HG02642 (cell line): ENCODE measurements at regions not wholly inside any gene's neighbourhood (a gene's known extent, or its start where the extent isn't known, plus 50 kb on each side); places are given as distances from the start of the nearest gene placed in this dataset.

ENCODE experiments used
- ATAC-seq: cut with Tn5 transposase; IDR thresholded peaks from one replicate; pipeline ENCODE4 v1.9.1; 2021; ENCODE audit warnings: mild to moderate bottlenecking; ENCODE audit not compliant: unreplicated experiment, poor library complexity

DNA sequence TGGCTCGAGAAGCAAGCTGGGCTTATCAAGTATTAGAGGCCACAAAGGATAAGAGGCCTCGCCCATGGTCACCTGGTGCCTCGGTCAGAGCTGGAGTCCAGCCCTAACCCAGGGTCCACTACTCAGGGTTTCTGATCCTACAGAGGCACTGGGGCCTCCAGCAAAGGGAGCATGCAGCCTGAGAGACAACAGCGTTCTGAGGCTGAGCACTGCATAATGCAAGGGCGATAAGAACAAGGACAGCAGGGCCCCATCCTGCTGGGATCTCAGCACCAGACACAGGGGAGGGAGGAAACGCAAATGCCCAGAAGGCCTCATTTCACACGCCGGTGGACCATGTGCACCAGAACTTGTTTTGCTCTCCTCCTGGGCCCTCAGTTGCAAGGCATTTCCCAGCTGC is 63.0 kb downstream of the C5orf15 start:
- no peak for ATAC-seq

DNA sequence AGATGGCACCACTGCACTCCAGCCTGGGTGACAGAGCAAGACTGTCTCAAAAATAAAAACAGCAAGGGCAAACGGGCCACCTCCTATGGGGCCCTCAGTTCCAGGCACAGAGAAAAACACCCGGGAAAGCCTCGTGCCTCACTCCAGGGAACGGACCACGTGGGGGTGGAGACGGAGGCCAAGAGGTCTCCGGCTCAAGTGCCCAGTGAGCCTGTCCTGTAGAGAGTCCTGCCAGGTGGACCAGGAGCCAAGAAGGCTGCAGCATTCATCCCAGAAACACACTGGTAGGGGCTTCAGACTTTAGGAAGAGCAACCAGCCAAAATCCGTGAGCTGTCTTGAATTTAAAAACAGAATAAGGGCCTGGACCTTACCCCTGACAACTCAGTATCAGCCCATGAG is 63.8 kb downstream of the C5orf15 start:
- ATAC-seq, result no peak

DNA sequence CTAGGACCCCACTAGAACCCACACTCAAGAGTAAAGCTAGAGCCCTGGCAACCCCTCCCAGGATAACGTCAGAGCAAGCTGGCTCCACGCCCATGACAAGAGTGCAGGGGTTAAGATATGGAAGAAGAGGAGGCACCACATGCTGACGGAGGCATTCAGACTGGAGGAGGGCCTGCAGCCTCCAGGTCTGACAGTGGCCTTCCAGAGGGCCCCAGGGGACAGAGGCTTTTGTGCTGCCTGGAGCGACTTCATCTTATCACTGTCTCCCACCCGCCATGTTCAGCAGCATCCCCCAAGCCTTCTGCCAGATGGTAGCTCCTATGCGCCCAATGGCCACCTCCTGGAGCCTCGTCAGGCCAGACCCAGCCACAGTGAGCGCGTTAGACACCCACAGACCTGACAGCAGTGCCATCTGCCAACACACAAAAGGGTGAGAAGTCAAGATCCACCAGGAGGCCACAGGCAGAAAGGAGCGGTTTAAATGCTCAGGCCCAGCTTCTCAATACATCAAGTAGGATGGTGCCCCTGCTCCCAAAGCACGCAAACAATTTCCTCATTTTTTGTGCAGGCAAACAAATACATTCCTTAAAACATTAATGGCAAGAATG is 65.8 kb downstream of the C5orf15 start:
- no peak for ATAC-seq

DNA sequence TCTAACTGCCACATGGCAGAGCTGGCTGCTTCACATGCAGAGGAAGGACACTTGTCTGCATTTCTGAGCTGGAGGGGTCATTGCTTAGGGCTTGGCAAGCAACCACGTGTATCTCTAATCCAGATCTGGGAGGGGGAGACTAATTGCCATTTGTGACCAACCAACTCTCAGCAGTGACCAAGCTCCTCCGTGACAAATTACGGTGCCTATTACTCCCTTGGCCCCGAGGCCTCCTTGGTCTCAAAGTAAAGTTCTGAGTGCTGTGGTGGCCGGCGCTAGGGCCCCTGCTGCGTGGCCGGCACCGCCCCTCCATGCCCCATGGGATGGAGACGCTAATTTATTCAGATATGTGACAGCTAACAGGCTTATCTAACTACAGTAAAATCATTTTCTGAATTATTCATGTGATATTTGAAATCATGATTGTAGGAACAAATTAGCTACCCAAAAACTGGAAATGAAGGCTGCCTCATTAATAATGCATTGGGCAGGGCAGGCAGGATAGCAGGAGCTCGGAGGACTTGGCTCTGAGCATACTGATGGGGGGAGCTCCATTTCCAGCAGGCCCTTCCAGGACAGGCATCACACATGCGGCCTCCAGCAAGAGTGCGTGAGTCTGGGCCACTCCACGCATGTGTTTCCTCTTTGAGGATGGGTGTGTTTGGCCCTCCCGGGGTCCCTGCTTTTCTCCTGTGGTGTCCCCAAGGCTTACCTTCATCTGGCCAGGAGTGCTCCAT is 67.7 kb downstream of the C5orf15 start:
- no peak for ATAC-seq

DNA sequence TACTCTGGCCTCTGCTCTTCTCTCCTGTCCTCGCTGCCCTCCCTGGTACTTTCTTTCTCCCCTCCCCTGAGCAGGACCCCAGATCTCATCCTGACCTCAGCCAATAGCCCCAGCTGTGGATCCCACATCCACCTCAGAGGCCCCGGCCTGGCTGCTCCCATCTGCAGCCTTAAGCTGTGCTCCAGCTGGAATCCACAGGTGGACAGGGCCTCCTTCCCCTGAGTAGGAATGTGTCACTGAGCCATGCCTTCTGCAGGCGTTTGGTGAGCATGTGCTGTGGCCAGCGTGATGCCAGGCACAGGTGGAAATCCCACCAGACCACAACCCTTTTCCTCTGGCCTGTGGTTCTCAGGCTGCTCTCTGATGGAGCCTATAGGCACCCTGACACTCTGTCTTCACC is 68.9 kb downstream of the C5orf15 start:
- no peak for ATAC-seq

DNA sequence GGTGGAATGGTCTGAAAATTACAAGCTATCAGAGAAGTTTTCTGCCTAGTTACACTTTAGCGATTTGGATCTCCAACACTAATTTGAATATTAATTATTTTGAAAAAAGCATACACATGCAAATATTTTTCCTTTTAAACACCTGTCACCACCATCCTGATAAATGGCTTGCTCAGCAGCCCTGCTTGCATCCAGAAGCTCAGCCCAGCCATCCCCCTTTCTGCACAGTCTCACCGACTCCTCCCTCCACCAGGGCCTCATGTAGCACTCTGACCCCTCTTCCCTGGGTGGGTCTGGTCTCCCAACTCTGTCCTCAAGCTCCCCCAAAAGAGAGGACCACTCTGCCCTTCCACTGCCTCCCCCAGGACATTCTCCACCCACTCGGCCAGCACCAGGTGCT is 70.0 kb downstream of the C5orf15 start:
- ATAC-seq, result no peak

DNA sequence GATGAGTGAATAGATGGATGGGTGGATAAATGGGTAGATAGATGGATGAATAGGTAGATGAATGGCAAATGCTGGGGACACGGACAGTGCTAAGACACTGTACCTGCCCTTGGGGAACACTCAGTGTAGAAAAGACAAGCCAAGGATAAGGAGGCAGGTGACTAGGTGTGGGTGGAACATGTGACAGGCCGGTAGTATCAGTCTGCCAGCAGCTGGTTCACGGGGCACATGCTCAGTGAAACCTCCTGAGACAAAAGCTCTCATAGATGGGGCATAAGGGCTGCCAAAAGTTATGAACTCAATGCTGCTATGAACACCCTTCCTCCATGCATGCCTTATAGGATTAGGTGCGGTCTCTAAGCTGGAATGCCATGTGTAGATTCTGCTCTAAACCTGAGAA is 71.0 kb downstream of the C5orf15 start:
- ATAC-seq, result no peak

DNA sequence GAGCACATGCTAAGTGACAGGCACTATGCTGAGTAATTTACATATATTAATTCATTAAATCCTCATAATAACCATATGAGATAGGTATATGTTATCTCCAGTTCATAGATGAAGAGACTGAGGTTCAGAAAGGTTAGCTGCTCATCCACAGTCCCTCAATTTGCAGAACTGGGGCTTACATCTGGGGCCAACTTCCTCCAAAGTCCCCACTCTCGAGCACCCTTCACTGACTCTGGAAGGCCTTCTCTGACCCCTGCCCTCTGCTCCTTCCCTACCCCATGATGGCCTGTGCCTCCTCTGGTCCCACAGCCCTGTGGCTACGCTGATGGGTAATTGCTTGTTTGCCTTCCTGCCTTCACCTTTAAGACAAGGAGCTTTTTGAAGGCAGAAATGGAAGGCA is 71.6 kb downstream of the C5orf15 start:
- no peak for ATAC-seq

DNA sequence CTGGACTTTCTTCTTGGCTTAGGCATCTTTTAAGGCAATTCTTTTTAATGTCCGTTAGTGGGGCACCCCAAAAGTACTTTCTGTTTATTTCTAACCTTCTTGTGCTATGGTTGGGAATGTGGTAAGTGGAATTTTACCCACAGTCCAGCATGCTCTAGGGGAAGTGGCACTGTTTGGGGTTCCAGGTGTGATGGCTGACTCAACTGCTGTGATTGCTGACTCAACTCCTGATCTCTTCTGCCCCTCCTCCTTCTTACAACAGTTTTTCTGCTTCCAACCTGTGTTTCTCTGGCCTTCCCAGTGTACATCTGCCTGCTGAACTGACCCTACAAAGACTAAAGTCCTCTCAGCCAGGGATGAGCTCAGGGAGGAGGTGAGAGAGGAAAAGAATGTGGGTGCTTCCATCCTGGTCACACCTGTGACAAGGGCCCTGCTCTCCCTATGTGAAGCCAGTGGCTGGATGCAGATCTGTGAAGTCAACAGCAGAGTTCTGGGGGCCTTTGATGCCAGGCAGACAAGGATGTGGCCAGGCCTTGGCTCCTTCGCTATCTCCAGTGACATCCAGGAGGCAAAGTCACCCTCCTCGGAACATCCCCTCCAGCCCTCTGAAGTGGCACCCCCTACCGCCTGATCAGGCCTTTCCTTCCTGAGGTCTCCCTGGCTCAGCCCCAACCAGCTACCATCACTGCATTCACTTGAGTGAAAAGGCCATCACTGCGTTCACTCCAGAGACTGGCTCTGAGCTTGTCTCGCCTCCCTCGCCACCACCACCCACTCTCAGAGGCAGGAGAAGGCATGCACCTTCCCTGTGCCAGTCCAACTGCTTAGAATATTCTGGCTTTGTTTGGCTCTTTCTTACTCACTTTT is 72.2 kb downstream of the C5orf15 start:
- ATAC-seq, result no peak

DNA sequence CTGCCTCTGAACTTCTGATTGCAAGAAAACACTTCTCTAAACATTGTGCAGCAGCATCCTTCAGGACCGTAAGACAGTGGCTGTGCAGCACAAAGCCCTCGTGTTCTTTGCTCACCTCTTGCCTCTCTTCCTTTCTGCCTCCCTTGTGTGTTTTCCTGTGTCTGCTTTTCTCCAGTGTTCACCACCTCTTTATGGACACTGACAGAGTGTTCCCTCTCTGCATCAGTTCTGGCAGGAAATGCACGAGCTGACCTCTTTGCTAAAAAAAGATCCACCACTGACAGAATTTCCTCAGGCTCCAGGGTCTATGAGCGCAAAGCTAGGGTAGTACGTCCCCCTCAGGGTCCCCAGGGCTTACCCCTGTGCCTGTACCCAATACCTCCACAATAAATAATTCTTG is 74.3 kb downstream of the C5orf15 start:
- no peak for ATAC-seq

DNA sequence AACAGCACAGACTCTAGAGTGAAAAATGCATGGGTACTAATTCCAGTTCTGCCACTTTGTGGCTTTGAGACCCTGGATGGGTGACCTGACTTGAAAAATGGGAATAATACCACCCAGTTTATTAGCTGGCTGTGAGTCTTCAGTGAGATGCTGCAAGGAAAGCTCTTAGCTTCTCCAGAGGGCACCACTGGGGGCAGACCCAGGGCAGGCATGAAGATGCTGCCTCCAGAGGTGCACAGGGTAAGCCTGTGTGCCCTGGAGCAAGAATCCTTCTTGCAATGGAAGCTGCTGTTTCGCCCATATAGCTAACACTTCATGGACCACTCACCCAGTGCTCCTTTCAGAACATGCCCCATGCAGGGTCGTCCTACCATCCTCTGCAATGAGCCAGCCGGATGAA is 75.7 kb downstream of the C5orf15 start:
- no peak for ATAC-seq

DNA sequence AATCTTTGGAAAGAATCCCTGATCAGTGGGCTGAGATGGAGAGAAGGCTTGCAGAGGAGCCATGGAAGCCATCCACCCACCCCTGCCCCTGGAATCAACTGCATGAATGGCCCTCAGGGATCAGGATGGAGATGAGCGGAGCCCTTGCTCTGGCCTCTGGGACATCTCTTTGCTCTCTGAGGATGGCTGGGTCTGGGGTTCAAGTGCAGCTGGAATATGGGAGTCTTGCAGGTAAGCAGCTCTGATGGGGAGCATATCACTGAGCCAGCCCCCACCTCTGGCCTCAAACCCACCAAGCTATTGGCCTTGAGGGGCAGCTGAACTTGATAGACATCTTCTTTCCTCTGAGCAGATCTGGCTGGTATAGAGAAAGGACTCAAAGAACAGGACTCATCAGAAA is 76.1 kb downstream of the C5orf15 start:
- no peak for ATAC-seq

DNA sequence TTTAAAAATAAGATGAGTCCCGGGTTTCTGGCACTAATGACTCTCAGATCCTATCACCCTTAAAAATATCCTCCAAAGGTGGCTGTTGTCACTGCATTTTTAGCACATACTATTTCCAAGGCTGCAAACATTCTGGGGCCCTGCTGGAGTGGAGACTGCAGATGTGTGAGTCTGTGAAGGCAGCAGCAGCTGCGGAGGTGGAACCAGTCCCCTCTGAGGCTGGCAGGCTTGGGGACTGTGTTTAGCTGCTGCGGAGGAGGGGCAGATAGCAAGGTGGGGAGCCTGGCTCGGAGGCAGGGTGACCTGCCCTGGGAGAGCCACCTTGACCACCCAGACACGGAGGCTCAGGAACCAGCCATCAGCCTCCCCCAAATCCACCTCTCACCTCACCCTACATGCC is 77.0 kb downstream of the C5orf15 start:
- no peak for ATAC-seq

DNA sequence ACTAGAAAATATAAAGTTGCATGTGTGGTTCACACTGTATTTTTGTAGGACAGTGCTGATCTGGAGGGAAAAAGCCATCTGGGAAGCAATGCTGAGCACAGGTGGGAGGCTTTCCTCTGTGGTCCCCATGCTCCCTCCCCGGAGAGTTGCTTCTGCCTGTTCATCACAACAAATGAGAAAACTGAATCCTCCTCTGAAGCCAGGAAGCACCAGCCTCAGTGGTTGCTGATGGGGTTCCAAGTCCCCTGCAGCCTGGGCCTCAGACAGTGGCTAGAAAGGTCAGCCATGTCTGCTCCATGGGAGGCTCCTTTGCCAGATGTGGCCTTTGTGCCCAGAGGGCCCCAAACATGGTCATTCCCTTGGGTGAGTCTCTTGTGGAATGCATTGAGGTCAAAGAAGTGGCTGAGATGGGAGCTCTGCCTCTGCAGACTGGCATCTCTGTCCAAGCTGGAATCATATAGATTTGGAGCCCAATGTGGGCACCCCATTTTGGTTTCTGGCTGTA is 77.6 kb downstream of the C5orf15 start:
- no peak for ATAC-seq

DNA sequence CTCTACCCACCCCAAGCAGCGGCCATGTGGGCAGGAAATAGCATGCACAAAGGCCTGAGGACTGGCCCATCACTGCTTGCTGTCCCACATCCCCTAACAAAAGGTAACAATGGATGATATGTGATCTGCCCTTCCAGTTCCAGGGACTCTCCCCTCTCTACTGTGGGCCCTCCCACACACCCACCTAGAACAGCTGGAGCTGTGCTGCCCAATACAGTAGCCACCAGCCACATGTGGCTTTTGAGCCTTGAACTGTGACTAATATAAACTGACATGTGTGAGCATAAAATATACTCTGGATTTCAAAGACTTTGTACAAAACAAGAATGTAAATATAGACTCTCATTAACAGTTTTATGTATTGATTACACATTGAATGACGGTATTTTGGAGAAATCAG is 78.1 kb downstream of the C5orf15 start:
- ATAC-seq, result no peak

DNA sequence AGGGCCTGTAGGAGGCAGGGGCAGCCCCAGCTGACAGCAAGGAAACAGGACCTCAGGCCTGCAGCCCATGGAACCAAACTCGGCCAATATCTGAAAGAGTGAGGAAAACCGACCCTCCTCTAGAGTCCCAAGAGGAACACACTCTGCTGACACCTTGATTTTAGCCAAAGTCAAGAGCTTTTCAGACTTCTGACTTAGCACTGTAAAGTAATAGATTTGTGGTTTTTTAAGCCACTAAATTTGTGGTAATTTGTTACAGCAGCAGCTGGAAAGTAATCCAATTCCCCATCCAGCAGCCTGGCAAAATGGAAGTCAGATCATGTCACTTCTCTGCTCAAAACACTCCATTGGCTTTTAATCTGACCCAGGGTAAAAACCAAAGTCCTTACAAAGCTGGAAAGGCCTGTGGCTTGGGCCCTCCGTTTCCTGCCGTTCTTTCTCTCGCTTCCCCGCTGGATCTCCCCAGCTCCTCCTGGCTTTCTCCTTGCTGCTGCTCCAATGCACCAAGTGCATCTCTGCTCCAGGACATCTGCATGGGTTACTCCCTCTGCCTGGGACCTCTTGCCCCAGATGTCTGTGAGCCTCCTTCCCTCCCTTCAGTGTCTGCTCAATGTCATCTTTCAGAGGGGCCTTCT is 79.0 kb downstream of the C5orf15 start:
- no peak for ATAC-seq

DNA sequence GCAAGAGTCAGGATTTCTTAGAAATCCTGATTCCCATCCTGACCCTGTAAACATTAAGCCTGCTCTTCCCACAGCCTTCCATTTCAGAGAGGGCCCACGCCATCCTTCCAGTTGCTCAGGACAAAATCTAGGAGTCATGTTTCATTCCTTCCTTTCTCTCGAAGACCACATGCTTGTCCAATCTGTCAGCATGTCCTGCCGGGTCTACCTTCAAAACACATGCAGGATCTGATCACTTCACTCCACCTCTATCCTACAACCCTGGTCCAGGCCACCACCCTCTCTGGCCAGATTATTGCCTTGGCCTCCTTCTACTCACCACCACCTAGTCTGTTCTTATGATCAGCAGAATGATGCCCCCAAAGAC is 79.8 kb downstream of the C5orf15 start:
- no peak for ATAC-seq

DNA sequence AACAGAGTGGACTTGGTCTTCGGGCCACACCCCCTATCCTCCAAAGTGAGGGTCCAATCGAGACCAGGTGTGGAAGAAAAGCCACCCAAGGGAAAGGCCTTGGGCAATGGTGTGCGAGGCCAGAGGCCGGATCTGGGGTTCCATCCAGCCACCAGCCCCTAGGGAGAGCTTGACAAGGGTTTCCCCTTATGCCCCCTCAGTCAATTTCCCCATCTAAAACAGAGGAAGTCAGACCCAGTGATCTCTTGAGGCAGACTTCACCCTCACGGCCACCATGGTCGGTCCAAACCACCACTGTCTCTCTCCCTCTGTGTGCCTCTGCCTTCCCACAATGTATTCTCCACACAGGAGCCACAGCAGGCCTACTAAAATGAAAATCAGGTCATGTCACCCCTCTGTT is 82.9 kb downstream of the C5orf15 start:
- ATAC-seq, result no peak

DNA sequence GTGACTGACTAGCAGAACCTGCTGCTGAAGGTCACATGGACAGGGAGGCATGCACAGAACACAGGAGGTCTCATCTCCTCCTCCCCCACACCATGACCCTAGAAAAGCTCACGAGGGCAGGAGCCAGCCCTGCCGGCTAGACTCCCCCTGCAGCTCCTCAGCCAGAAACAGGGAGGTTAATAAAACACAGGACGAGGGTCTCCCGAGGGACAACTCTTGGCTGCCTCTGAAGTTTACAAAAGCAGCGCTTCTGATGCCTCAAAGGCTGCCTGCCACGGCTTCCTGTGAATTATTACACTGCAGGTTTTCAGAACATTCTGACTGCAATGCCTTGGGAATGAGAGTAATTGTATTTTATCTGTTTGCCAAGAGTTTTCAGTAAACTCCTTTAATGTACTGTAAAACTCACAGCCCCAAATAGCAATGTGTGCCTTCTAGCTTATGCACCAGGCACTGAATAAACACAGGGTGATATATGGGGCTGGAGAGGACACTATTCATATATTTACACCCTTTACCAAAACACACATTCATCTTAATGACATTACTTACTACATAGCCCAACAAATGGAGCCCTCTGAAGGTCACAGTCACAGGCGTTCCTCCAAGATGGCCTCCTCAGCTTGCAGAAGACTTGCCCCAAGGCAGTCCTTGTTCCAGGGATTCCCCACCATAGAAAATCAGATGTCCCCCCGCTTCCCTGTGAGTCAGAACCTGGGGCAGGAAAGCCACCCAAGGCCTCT is 83.7 kb downstream of the C5orf15 start:
- ATAC-seq, result no peak

DNA sequence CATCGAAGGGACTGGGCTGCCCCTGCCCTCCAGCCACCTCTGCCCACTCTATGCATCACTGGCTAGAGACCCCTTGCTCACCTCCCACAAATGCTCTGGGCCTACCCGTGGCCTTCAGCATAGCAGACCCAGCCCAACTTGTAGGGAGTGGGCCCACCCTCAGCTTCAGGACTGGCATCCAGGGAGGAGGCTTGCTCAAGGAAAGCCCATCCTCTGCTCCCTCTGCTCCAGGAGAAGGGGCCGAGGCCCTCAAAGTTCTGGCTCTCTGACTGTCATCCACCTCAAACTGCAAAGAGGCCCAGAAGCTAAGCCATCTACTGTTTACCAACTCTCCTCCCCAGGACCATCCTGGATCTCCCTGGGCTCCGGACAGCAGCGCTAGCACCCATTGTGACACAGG is 84.5 kb downstream of the C5orf15 start:
- no peak for ATAC-seq
